ENCODE measurements at regions not wholly inside any gene's neighbourhood (a gene's known extent, or its start where the extent isn't known, plus 50 kb on each side); places are given as distances from the start of the nearest gene placed in this dataset.

GRCh38 chr12:90627180-90627896, 327.6 kb downstream of the CCER1 start:
- no peak for TF ChIP-seq CTCF (IDR thresholded peaks at IDR 0.05; ENCODE audit: insufficient read depth, low read length, poor library complexity, severe bottlenecking)
- Histone ChIP-seq H3K4me3 (replicated peaks; ENCODE audit: low read depth, low read length) (no peak overlapping the region), H3K27me3 (replicated peaks; ENCODE audit: control insufficient read depth, insufficient read depth, low read length) (no peaks in the 10 kb centered on the region), H3K36me3 (ENCODE audit: control insufficient read depth, insufficient read depth, low read length) (no peaks in the 10 kb centered on the region)
- no peak for DNase-seq (ENCODE audit: extremely low read depth, insufficient read length)

GRCh38 chr12:90622431-90622830, 332.5 kb downstream of the CCER1 start:
- DNase-seq (ENCODE audit: extremely low read depth, insufficient read length), result no peak
- Histone ChIP-seq H3K4me3 (replicated peaks; ENCODE audit: low read depth, low read length) (no peak overlapping the region), H3K27me3 (replicated peaks; ENCODE audit: control insufficient read depth, insufficient read depth, low read length) (no peaks in the 10 kb centered on the region), H3K36me3 (ENCODE audit: control insufficient read depth, insufficient read depth, low read length) (no peaks in the 10 kb centered on the region)
- TF ChIP-seq CTCF (IDR thresholded peaks at IDR 0.05; ENCODE audit: insufficient read depth, low read length, poor library complexity, severe bottlenecking), result no peak

GRCh38 chr12:90621927-90622326, 333.0 kb downstream of the CCER1 start:
- H3K4me3 ChIP-seq (replicated peaks; ENCODE audit: low read depth, low read length), result no peak overlapping the region
- no peaks in the 10 kb centered on the region for H3K27me3 ChIP-seq (replicated peaks; ENCODE audit: control insufficient read depth, insufficient read depth, low read length)
- TF ChIP-seq CTCF (IDR thresholded peaks at IDR 0.05; ENCODE audit: insufficient read depth, low read length, poor library complexity, severe bottlenecking), result no peak
- no peak for DNase-seq (ENCODE audit: extremely low read depth, insufficient read length)
- H3K36me3 ChIP-seq (ENCODE audit: control insufficient read depth, insufficient read depth, low read length), result no peaks in the 10 kb centered on the region

GRCh38 chr12:90619943-90620342, 335.0 kb downstream of the CCER1 start:
- Histone ChIP-seq H3K4me3 (replicated peaks; ENCODE audit: low read depth, low read length) (no peak overlapping the region), H3K36me3 (ENCODE audit: control insufficient read depth, insufficient read depth, low read length) (no peaks in the 10 kb centered on the region), H3K27me3 (replicated peaks; ENCODE audit: control insufficient read depth, insufficient read depth, low read length) (no peaks in the 10 kb centered on the region)
- TF ChIP-seq CTCF (IDR thresholded peaks at IDR 0.05; ENCODE audit: insufficient read depth, low read length, poor library complexity, severe bottlenecking), result no peak
- DNase-seq (ENCODE audit: extremely low read depth, insufficient read length), result no peak

- no peak for TF ChIP-seq CTCF (IDR thresholded peaks at IDR 0.05; ENCODE audit: insufficient read depth, low read length, poor library complexity, severe bottlenecking)
- DNase-seq (ENCODE audit: extremely low read depth, insufficient read length), result no peak
- Histone ChIP-seq H3K4me3 (replicated peaks; ENCODE audit: low read depth, low read length) (no peak overlapping the region), H3K36me3 (ENCODE audit: control insufficient read depth, insufficient read depth, low read length) (no peaks in the 10 kb centered on the region), H3K27me3 (replicated peaks; ENCODE audit: control insufficient read depth, insufficient read depth, low read length) (no peaks in the 10 kb centered on the region)
Observed at GRCh38 chr12:90618586-90618985, 336.4 kb downstream of the CCER1 start.

- no peak for TF ChIP-seq CTCF (IDR thresholded peaks at IDR 0.05; ENCODE audit: insufficient read depth, low read length, poor library complexity, severe bottlenecking)
- H3K27me3 ChIP-seq (replicated peaks; ENCODE audit: control insufficient read depth, insufficient read depth, low read length), result no peaks in the 10 kb centered on the region
- no peak for DNase-seq (ENCODE audit: extremely low read depth, insufficient read length)
- no peak overlapping the region for H3K4me3 ChIP-seq (replicated peaks; ENCODE audit: low read depth, low read length)
- no peaks in the 10 kb centered on the region for H3K36me3 ChIP-seq (ENCODE audit: control insufficient read depth, insufficient read depth, low read length)
Observed at GRCh38 chr12:90611891-90612290, 343.1 kb downstream of the CCER1 start.
